Panc1 (cell line): ENCODE measurements at regions not wholly inside any gene's neighbourhood (a gene's known extent, or its start where the extent isn't known, plus 50 kb on each side); places are given as distances from the start of the nearest gene placed in this dataset.

Experiments
- POLR2AphosphoS5 ChIP-seq: IDR thresholded peaks from 2 replicates; pipeline ENCODE4 v1.6.1; 2012; ENCODE audit warnings: mild to moderate bottlenecking, low read depth, low read length, moderate library complexity
- SIN3A ChIP-seq: IDR thresholded peaks from 2 replicates; pipeline ENCODE4 v1.6.1; 2012; ENCODE audit warnings: low read depth, mild to moderate bottlenecking, low read length, moderate library complexity, borderline replicate concordance; ENCODE audit not compliant: insufficient read depth
- TCF7L2 ChIP-seq: IDR thresholded peaks from 2 replicates; pipeline ENCODE4 v1.6.1; 2011; ENCODE audit warnings: mild to moderate bottlenecking, low read depth, low read length, inconsistent platforms
- TF ChIP-seq, protein P1 (sequence below): fragments of 450-650 bp; IDR thresholded peaks from 2 replicates; pipeline ENCODE4 v1.5.1; 2017; ENCODE audit warnings: mild to moderate bottlenecking
- TF ChIP-seq, protein P2 (sequence below), 2 experiments: IDR thresholded peaks; 2 replicates each; pipeline ENCODE4 v1.6.1; 2011 to 2012; ENCODE audit warnings: low read depth in 2 of 2, control low read depth in 1 of 2, low read length in 1 of 2, mild to moderate bottlenecking in 1 of 2, moderate library complexity in 1 of 2; ENCODE audit not compliant: insufficient read depth in 1 of 2

DNA sequence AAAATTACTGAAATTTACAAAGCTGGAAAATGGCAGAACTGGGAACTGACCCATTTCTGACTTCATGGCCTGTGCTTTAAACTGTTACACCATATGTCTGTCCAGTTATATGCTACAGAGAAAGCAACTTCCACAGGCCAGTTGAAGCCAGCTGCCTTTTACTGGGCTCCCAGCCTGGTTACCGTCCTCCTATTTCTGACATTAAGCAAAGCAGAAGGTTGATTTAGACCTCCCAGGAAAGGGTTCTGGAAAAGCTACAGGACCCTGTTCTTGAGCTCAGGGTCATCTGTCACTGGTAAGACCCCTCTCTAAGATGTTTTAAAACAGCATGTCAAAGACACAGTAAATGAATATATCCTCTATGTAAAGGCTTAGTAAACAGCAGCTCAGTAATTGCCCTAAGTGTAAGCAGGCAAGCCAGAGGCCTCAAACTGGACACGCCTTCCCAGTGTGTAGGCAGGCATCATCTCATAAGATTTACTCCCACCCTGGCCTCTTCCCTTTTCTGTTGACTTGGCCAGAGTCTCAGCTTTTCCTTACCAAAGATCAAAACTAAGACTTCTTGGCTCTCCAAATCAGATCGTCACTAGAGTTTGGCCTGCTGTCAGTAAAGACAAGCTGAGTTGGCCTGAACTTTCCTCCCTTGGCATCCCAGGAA lies 55.4 kb upstream of the RNU6-8 start:
- TF ChIP-seq, protein P1, sequence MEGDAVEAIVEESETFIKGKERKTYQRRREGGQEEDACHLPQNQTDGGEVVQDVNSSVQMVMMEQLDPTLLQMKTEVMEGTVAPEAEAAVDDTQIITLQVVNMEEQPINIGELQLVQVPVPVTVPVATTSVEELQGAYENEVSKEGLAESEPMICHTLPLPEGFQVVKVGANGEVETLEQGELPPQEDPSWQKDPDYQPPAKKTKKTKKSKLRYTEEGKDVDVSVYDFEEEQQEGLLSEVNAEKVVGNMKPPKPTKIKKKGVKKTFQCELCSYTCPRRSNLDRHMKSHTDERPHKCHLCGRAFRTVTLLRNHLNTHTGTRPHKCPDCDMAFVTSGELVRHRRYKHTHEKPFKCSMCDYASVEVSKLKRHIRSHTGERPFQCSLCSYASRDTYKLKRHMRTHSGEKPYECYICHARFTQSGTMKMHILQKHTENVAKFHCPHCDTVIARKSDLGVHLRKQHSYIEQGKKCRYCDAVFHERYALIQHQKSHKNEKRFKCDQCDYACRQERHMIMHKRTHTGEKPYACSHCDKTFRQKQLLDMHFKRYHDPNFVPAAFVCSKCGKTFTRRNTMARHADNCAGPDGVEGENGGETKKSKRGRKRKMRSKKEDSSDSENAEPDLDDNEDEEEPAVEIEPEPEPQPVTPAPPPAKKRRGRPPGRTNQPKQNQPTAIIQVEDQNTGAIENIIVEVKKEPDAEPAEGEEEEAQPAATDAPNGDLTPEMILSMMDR = no peak
- TF ChIP-seq POLR2AphosphoS5 = no peak
- no peak for TF ChIP-seq SIN3A
- TF ChIP-seq, protein P2, sequence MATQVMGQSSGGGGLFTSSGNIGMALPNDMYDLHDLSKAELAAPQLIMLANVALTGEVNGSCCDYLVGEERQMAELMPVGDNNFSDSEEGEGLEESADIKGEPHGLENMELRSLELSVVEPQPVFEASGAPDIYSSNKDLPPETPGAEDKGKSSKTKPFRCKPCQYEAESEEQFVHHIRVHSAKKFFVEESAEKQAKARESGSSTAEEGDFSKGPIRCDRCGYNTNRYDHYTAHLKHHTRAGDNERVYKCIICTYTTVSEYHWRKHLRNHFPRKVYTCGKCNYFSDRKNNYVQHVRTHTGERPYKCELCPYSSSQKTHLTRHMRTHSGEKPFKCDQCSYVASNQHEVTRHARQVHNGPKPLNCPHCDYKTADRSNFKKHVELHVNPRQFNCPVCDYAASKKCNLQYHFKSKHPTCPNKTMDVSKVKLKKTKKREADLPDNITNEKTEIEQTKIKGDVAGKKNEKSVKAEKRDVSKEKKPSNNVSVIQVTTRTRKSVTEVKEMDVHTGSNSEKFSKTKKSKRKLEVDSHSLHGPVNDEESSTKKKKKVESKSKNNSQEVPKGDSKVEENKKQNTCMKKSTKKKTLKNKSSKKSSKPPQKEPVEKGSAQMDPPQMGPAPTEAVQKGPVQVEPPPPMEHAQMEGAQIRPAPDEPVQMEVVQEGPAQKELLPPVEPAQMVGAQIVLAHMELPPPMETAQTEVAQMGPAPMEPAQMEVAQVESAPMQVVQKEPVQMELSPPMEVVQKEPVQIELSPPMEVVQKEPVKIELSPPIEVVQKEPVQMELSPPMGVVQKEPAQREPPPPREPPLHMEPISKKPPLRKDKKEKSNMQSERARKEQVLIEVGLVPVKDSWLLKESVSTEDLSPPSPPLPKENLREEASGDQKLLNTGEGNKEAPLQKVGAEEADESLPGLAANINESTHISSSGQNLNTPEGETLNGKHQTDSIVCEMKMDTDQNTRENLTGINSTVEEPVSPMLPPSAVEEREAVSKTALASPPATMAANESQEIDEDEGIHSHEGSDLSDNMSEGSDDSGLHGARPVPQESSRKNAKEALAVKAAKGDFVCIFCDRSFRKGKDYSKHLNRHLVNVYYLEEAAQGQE (IDR thresholded peaks at IDR 0.05; ENCODE audit: insufficient read depth in 1 of 2, low read depth in 2 of 2, low read length in 1 of 2) = no peak
- no peak for TF ChIP-seq TCF7L2
